ENCODE measurements at regions not wholly inside any gene's neighbourhood (a gene's known extent, or its start where the extent isn't known, plus 50 kb on each side); places are given as distances from the start of the nearest gene placed in this dataset.

DNA sequence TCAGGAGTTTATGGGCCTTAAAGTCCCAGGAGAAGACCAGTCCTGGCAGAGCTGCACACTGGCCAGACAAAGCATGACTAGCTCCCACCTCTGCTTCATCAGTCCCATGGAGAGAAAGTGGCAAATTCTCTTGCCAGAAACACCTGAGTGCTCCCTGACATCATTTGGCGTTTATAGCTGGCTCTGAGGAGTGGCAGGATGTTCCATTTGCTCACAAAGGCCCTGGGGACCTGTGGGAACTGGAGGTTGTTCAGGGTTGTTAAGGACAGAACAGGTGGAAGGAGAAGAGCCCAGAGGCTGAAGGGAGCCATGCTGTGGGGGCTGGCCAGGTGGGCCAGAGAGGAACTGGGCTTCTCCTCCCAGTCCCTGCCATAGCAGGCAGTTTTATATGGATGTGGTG, 56.1 kb downstream of the RPL37A start:
- no peak for ATAC-seq (ENCODE audit: low read depth)
- Histone ChIP-seq H3K18ac (ENCODE audit: low read depth, low read length) (peak overlapping the region; percentile 72), H4K20me1 (ENCODE audit: insufficient read depth, low read length) (no peaks in the 10 kb centered on the region), H3K9me3 (ENCODE audit: control insufficient read depth, insufficient read depth, low read length) (no peaks in the 10 kb centered on the region), H4K91ac (ENCODE audit: insufficient read depth, low read depth, low read length) (peak overlapping the region; percentile 47; the same call in 1 of the 2 replicates), H3K9me1 (ENCODE audit: insufficient read depth, low read length) (peaks cover 18% of the 10 kb centered on the region), H4K5ac (ENCODE audit: low read depth, low read length) (peak overlapping the region; percentile 51), H3K36me3 (ENCODE audit: control insufficient read depth, insufficient read depth, low read length) (no peaks in the 10 kb centered on the region), H3K4me3 (ENCODE audit: insufficient read depth, low read depth, low read length) (no peak overlapping the region), H3K79me1 (ENCODE audit: low read depth in 1 of 2, low read length in 2 of 2) (no peaks in the 10 kb centered on the region), H3K4ac (ENCODE audit: low read depth, low read length) (peak overlapping the region; percentile 88), H3K27ac (ENCODE audit: insufficient read depth, low read length) (no peak overlapping the region), H2BK5ac (ENCODE audit: low read depth, low read length, poor library complexity, severe bottlenecking) (peak overlapping the region; percentile 5), H2AK9ac (replicated peaks; ENCODE audit: low read depth, low read length, poor library complexity) (no peak overlapping the region), H2BK15ac (ENCODE audit: low read depth, low read length) (peak overlapping the region; percentile 90; the same call in 2 of the 3 replicates), H2AK5ac (ENCODE audit: low read depth, low read length) (peak overlapping the region; percentile 72; the same call in 1 of the 2 replicates), H2BK20ac (ENCODE audit: low read depth, low read length) (0 out of 2 replicates have a peak overlapping the region, but pooled peaks have one; percentile 13), H2AFZ (replicated peaks; ENCODE audit: low read length, poor library complexity) (no peak overlapping the region), H3K27me3 (ENCODE audit: control insufficient read depth, insufficient read depth, low read length) (no peaks in the 10 kb centered on the region), H3K56ac (ENCODE audit: extremely low read depth, insufficient read depth, low read length) (no peak overlapping the region), H3K4me2 (ENCODE audit: low read depth, low read length) (no peak overlapping the region), H3K14ac (replicated peaks; ENCODE audit: low read depth, low read length) (peak overlapping the region; percentile 31; the same call in 1 of the 2 replicates), H3K23ac (ENCODE audit: low read depth, low read length) (no peak overlapping the region), H4K8ac (ENCODE audit: low read depth in 2 of 2, low read length in 2 of 2) (no peak overlapping the region), H3K9ac (ENCODE audit: low read depth, low read length) (no peak overlapping the region), H3K4me1 (ENCODE audit: control insufficient read depth, insufficient read depth, low read length) (peaks cover 52% of the 10 kb centered on the region), H2BK120ac (ENCODE audit: low read depth, low read length) (peak overlapping the region; percentile 96; the same call in 1 of the 2 replicates)
- POLR2A ChIA-PET (ENCODE audit: unreplicated experiment): no interaction called here
- BruUV-seq (replicated peaks): no TSS peak
- TF ChIP-seq NFE2L2 (IDR thresholded peaks at IDR 0.05; ENCODE audit: low read depth, low read length) (no peak), SMC3 (IDR thresholded peaks at IDR 0.05; ENCODE audit: low read depth, low read length) (no peak), CEBPB (IDR thresholded peaks at IDR 0.05; ENCODE audit: low read depth, low read length) (no peak), MAFK (IDR thresholded peaks at IDR 0.05; ENCODE audit: low read depth, low read length) (no peak), POLR2A (IDR thresholded peaks at IDR 0.05; ENCODE audit: low read depth, low read length) (no peak), RFX5 (IDR thresholded peaks at IDR 0.05; ENCODE audit: low read depth, low read length) (no peak), FOS (IDR thresholded peaks at IDR 0.05; ENCODE audit: low read depth, low read length) (no peak), MAZ (IDR thresholded peaks at IDR 0.05; ENCODE audit: borderline replicate concordance, low read depth, low read length) (no peak)
- intact Hi-C loops (cut with micrococcal nuclease) (no loop called here), in situ Hi-C loops (cut with MboI; ENCODE audit: low sequenced_read_pairs) (no loop called here), dilution Hi-C loops (cut with HindIII; ENCODE audit: low sequenced_read_pairs, unreplicated experiment) (no loop called here)
- DNase-seq: no peak
- 100% methylated on average over 1 of the region's 1 CpG; no CpG with 5 or more reads in 1 of the 2 experiments for WGBS, 2 experiments (ENCODE audit: extremely low coverage in 2 of 2, insufficient read length in 1 of 2)
- CTCF ChIA-PET: no interaction called here
